ENCODE measurements at regions not wholly inside any gene's neighbourhood (a gene's known extent, or its start where the extent isn't known, plus 50 kb on each side); places are given as distances from the start of the nearest gene placed in this dataset.

GRCh38 chr15:38614621-38615020 lies 50.0 kb upstream of the RASGRP1 start:
- H3K4me3 ChIP-seq (ENCODE audit: low read depth, low read length): no peak overlapping the region
- TF ChIP-seq, protein P1, sequence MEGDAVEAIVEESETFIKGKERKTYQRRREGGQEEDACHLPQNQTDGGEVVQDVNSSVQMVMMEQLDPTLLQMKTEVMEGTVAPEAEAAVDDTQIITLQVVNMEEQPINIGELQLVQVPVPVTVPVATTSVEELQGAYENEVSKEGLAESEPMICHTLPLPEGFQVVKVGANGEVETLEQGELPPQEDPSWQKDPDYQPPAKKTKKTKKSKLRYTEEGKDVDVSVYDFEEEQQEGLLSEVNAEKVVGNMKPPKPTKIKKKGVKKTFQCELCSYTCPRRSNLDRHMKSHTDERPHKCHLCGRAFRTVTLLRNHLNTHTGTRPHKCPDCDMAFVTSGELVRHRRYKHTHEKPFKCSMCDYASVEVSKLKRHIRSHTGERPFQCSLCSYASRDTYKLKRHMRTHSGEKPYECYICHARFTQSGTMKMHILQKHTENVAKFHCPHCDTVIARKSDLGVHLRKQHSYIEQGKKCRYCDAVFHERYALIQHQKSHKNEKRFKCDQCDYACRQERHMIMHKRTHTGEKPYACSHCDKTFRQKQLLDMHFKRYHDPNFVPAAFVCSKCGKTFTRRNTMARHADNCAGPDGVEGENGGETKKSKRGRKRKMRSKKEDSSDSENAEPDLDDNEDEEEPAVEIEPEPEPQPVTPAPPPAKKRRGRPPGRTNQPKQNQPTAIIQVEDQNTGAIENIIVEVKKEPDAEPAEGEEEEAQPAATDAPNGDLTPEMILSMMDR (IDR thresholded peaks at IDR 0.05; ENCODE audit: borderline replicate concordance, insufficient read depth, low read depth, low read length): no peak

DNA sequence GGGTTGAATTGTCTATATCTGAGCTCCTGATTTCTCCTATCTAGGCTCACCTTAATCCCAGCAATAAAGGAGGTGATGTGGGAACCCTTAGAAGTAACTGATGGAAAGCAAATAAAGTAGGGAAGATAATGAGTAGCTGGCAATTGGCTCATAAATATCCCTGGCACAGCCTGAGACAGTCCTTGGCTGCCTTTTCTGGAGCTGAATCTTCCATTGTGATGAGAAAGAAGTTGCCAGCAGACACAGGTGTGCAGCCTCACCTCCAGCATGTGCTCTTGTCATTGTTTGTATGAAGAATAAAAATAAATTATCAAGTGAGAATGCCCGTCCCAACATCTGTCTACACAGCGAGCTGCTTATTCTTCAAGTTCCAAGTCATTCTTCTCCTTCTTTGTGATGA lies 53.2 kb upstream of the RASGRP1 start:
- no peak overlapping the region for H3K4me3 ChIP-seq (ENCODE audit: low read depth, low read length)
- TF ChIP-seq, protein P1 (IDR thresholded peaks at IDR 0.05; ENCODE audit: borderline replicate concordance, insufficient read depth, low read depth, low read length): no peak

- TF ChIP-seq, protein P1 (IDR thresholded peaks at IDR 0.05; ENCODE audit: borderline replicate concordance, insufficient read depth, low read depth, low read length): no peak
- H3K4me3 ChIP-seq (ENCODE audit: low read depth, low read length): no peak overlapping the region
Measured at GRCh38 chr15:38618242-38618955, 53.8 kb upstream of the RASGRP1 start.

- TF ChIP-seq, protein P1 (IDR thresholded peaks at IDR 0.05; ENCODE audit: borderline replicate concordance, insufficient read depth, low read depth, low read length): no peak
Measured at GRCh38 chr15:38620098-38620497, 55.5 kb upstream of the RASGRP1 start.

GRCh38 chr15:38620851-38621594 lies 56.4 kb upstream of the RASGRP1 start:
- TF ChIP-seq, protein P1 (IDR thresholded peaks at IDR 0.05; ENCODE audit: borderline replicate concordance, insufficient read depth, low read depth, low read length): no peak
- no peak overlapping the region for H3K4me3 ChIP-seq (ENCODE audit: low read depth, low read length)

More at GRCh38 chr15:38620098-38620497, 55.5 kb upstream of the RASGRP1 start:
- H3K4me3 ChIP-seq (ENCODE audit: low read depth, low read length): no peak overlapping the region

DNA sequence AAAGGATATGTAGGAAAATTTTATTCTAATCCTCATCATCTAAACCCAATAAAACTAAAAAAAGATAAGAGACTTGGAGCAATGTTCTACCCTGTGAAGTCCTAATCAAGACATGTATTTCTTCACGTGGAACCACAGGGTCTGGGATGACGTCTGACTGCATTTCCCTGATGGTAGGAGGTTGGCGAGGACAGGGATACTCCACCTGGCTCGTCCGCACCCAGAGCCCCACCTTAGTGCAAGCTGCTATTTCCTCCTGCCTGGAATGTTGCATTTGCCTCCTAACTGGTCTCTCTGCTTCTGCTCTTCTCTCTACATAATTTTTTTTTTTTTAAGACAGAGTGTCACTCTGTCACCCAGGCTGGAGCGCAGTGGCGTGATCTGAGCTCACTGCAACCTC lies 57.7 kb upstream of the RASGRP1 start:
- H3K4me3 ChIP-seq (ENCODE audit: low read depth, low read length): no peak overlapping the region

More for the DNA sequence above, 57.7 kb upstream of the RASGRP1 start:
- TF ChIP-seq, protein P1 (IDR thresholded peaks at IDR 0.05; ENCODE audit: borderline replicate concordance, insufficient read depth, low read depth, low read length): no peak

All from GM12875 (cell line).